Ishikawa (cell line): ENCODE measurements at regions not wholly inside any gene's neighbourhood (a gene's known extent, or its start where the extent isn't known, plus 50 kb on each side); places are given as distances from the start of the nearest gene placed in this dataset.

Source experiments
- CEBPB ChIP-seq: IDR thresholded peaks from 2 replicates; pipeline ENCODE4 v1.6.1; 2012
- CREB1 ChIP-seq: IDR thresholded peaks from 2 replicates; pipeline ENCODE4 v1.6.1; 2012; ENCODE audit warnings: low read depth
- EGR1 ChIP-seq: IDR thresholded peaks from 2 replicates; pipeline ENCODE4 v1.6.1; 2012
- EP300 ChIP-seq: IDR thresholded peaks from 2 replicates; pipeline ENCODE4 v1.6.1; 2012; ENCODE audit warnings: borderline replicate concordance
- FOXM1 ChIP-seq: IDR thresholded peaks from 2 replicates; pipeline ENCODE4 v1.6.1; 2012; ENCODE audit warnings: low read depth, borderline replicate concordance
- MAX ChIP-seq: IDR thresholded peaks from 2 replicates; pipeline ENCODE4 v1.6.1; 2012
- NFIC ChIP-seq: IDR thresholded peaks from 2 replicates; pipeline ENCODE4 v1.6.1; 2012
- RAD21 ChIP-seq: IDR thresholded peaks from 2 replicates; pipeline ENCODE4 v1.6.1; 2012; ENCODE audit warnings: low read depth
- REST ChIP-seq: IDR thresholded peaks from 2 replicates; pipeline ENCODE4 v1.6.1; 2012; ENCODE audit warnings: low read depth, mild to moderate bottlenecking
- TAF1 ChIP-seq: IDR thresholded peaks from 2 replicates; pipeline ENCODE4 v1.6.1; 2012; ENCODE audit warnings: low read depth, mild to moderate bottlenecking
- TCF12 ChIP-seq: IDR thresholded peaks from 2 replicates; pipeline ENCODE4 v1.6.1; 2012; ENCODE audit warnings: low read depth
- TEAD4 ChIP-seq: IDR thresholded peaks from 2 replicates; pipeline ENCODE4 v1.6.1; 2012
- USF1 ChIP-seq: IDR thresholded peaks from 2 replicates; pipeline ENCODE4 v1.6.1; 2012
- YY1 ChIP-seq: IDR thresholded peaks from 2 replicates; pipeline ENCODE4 v1.6.1; 2012; ENCODE audit warnings: low read depth
- ZBTB7A ChIP-seq: IDR thresholded peaks from 2 replicates; pipeline ENCODE4 v1.6.1; 2012; ENCODE audit warnings: low read depth

GRCh38 chrX:47776292-47777006 lies 60.3 kb upstream of the ZNF81 start:
- TF ChIP-seq NFIC: no peak
- TF ChIP-seq TCF12: no peak
- no peak for TF ChIP-seq MAX
- no peak for TF ChIP-seq EP300

- TF ChIP-seq RAD21: no peak
Measured at GRCh38 chrX:47772764-47773163, 63.9 kb upstream of the ZNF81 start.

GRCh38 chrX:47771473-47771872 lies 65.2 kb upstream of the ZNF81 start:
- no peak for TF ChIP-seq ZBTB7A
- TF ChIP-seq YY1: no peak
- no peak for TF ChIP-seq USF1
- no peak for TF ChIP-seq CEBPB
- no peak for TF ChIP-seq MAX
- no peak for TF ChIP-seq FOXM1
- TF ChIP-seq NFIC: no peak
- no peak for TF ChIP-seq CREB1
- TF ChIP-seq EGR1: no peak
- no peak for TF ChIP-seq TAF1

GRCh38 chrX:47752685-47753084 lies 84.0 kb upstream of the ZNF81 start:
- TF ChIP-seq FOXM1 (no peak), CEBPB (no peak)

GRCh38 chrX:47751670-47752069 lies 85.0 kb upstream of the ZNF81 start:
- TF ChIP-seq TAF1 (no peak), RAD21 (peak; percentile 68)

- no peak for TF ChIP-seq TCF12
- TF ChIP-seq RAD21: no peak
- no peak for TF ChIP-seq CREB1
- TF ChIP-seq YY1: no peak
- no peak for TF ChIP-seq EGR1
- no peak for TF ChIP-seq FOXM1
- TF ChIP-seq TAF1: no peak
- TF ChIP-seq EP300: no peak
- TF ChIP-seq NFIC: no peak
- TF ChIP-seq TEAD4: no peak
- TF ChIP-seq MAX: no peak
Measured at GRCh38 chrX:47749185-47749967, 87.3 kb upstream of the ZNF81 start.

GRCh38 chrX:47748576-47748975 lies 88.1 kb upstream of the ZNF81 start:
- no peak for TF ChIP-seq TAF1
- TF ChIP-seq RAD21: no peak
- TF ChIP-seq TEAD4: no peak

- TF ChIP-seq YY1 (no peak), TCF12 (no peak), EP300 (no peak), REST (no peak), CEBPB (no peak), TEAD4 (no peak), NFIC (no peak), MAX (no peak), TAF1 (no peak), USF1 (no peak), RAD21 (no peak), FOXM1 (no peak), CREB1 (no peak), ZBTB7A (no peak), EGR1 (no peak)
Measured at GRCh38 chrX:47746446-47746845, 87.5 kb upstream of the UXT start.
